ENCODE measurements at regions not wholly inside any gene's neighbourhood (a gene's known extent, or its start where the extent isn't known, plus 50 kb on each side); places are given as distances from the start of the nearest gene placed in this dataset.

GRCh38 chr22:46054091-46055073 lies 77.4 kb upstream of the WNT7B start:
- DNase-seq = peak; percentile 81

GRCh38 chr22:46055181-46055875 lies 78.4 kb upstream of the WNT7B start:
- DNase-seq = no peak

- DNase-seq = peak; percentile 62
Observed at GRCh38 chr22:46055911-46056545, 79.1 kb upstream of the WNT7B start.

GRCh38 chr22:46056546-46057245 lies 79.7 kb upstream of the WNT7B start:
- no peak for DNase-seq

- DNase-seq = peak; percentile 55
Observed at GRCh38 chr22:46057246-46058090, 80.5 kb upstream of the WNT7B start.

GRCh38 chr22:46058091-46058420 lies 81.1 kb upstream of the WNT7B start:
- peak; percentile 88 for DNase-seq

- DNase-seq = peak; percentile 27
Observed at GRCh38 chr22:46058591-46059519, 81.9 kb upstream of the WNT7B start.

- DNase-seq = no peak
Observed at GRCh38 chr22:46060292-46061123, 83.5 kb upstream of the WNT7B start.

- no peak for DNase-seq
Observed at GRCh38 chr22:46061124-46061500, 84.2 kb upstream of the WNT7B start.

- no peak for DNase-seq
Observed at GRCh38 chr22:46061501-46062231, 84.7 kb upstream of the WNT7B start.

GRCh38 chr22:46062232-46062615 lies 85.3 kb upstream of the WNT7B start:
- no peak for DNase-seq

GRCh38 chr22:46062971-46063631 lies 86.1 kb upstream of the WNT7B start:
- DNase-seq = no peak

GRCh38 chr22:46063846-46064227 lies 86.5 kb upstream of the PPARA start:
- DNase-seq = no peak

GRCh38 chr22:46064228-46064965 lies 85.9 kb upstream of the PPARA start:
- no peak for DNase-seq

- DNase-seq = no peak
Observed at GRCh38 chr22:46064966-46065666, 85.2 kb upstream of the PPARA start.

- DNase-seq = no peak
Observed at GRCh38 chr22:46065691-46066454, 84.5 kb upstream of the PPARA start.

GRCh38 chr22:46066691-46067090 lies 83.6 kb upstream of the PPARA start:
- no peak for DNase-seq

Measured in EL (cell line).